Pancreas (tissue), 10 donors: ENCODE measurements at regions not wholly inside any gene's neighbourhood (a gene's known extent, or its start where the extent isn't known, plus 50 kb on each side); places are given as distances from the start of the nearest gene placed in this dataset.
"Not testable (repeated sequence)": the region's sequence is repeated elsewhere in the genome, so short reads cannot be mapped to it uniquely, and the experiment has no call there.

Experiments used
- ATAC-seq, 4 donors: fragments of 200-7000 bp; cut with Tn5 transposase; one replicate each; pipeline versions ENCODE4 v1.8.0 to v1.9.1; 2020; ENCODE audit warnings: mild to moderate bottlenecking in 4 of 4, moderate library complexity in 4 of 4
- DNase-seq, 6 donors: peaks; one replicate each; pipeline ENCODE4 v3.0.0-alpha.2; 2020
- FAIRE-seq: peaks from 2 replicates; lab custom pipeline; 2012; peaks lifted over from hg19 to GRCh38; lab: Jason Lieb, UNC
- H3K27ac ChIP-seq, 4 donors: fragments of 200-600 bp; sonication (generic); 1 replicate in 3 of 4; 2 replicates in 1 of 4; pipeline versions ENCODE4 v1.5.0 to v1.8.0; 2020
- H3K27me3 ChIP-seq, 4 donors: fragments of 200-600 bp; one replicate each; pipeline ENCODE4 v1.8.0; 2021
- H3K36me3 ChIP-seq, 3 donors: fragments of 200-600 bp; sonication (generic) in 1 of 3; one replicate each; pipeline versions ENCODE4 v1.5.0 to v1.8.0; 2020 to 2021
- H3K4me1 ChIP-seq, 3 donors: fragments of 200-600 bp; one replicate each; pipeline ENCODE4 v1.8.0; 2021
- H3K4me3 ChIP-seq, 4 donors: fragments of 200-600 bp; sonication (generic) in 2 of 4; one replicate each; pipeline versions ENCODE4 v1.5.0 to v1.8.0; 2020 to 2021
- H3K9me3 ChIP-seq, 4 donors: fragments of 200-600 bp; one replicate each; pipeline ENCODE4 v1.8.0; 2021
- CTCF ChIP-seq, 4 donors: fragments of 200-600 bp; sonication (generic) in 3 of 4; IDR thresholded peaks; one replicate each; pipeline versions ENCODE4 v1.5.0 to v1.8.0; 2021; ENCODE audit warnings: antibody characterized with exemption in 4 of 4
- WGBS, 2 donors: extraction: QIAGEN DNeasy Blood & Tissue Kit; methylation state at CpG; one replicate each; pipeline ENCODE4 v1.1.7; 2013; 5-methylcytosine and 5-hydroxymethylcytosine counted together
- intact Hi-C, 3 donors: fragments of 100-400 bp; cut with DNase I; formaldehyde crosslinking; loops; one replicate each; pipeline versions ENCODE4 v1.11.1 to v1.14.2; 2022
- donor health status: healthy with polysubstance abuse.
- donor health status: DM: no; HTN: no; CAD: no; lungs with moderate emphysema.
- donor health status: DM: no; HTN: no; CAD: no.
- donor health status: control.
- donor health status: control.
- donor health status: Bipolar disorder and iron deficiency.
- donor health status: DM: yes; HTN: yes; CAD: no.
- donor health status: DM: no; HTN: no; CAD: no.
- donor health status: DM: no; HTN: no; CAD: no.
- donor health status: DM: yes; HTN: yes; CAD: no.

DNA sequence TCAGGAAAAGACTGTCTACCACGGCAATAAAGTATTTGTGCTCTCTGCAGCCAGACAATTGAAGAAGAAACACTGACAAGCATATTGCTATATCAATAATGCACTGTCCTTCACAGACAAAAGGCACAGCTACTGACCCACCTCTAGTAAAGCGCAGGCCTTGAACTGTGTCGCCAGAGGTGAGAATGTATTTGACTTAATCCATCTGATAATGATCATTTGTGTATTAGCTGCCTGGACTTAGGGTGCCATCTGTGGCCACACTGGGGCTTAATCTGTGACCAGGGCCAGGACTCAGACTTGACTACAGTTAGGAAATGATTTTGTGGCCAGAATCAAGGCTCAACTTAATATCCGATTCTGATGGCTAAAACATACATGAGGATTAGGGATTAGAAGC, 260.4 kb downstream of the SMARCA1 start:
- H3K4me1 ChIP-seq, result no peaks in the 10 kb centered on the region
- H3K27ac ChIP-seq, result no peak overlapping the region
- no peak overlapping the region for H3K4me3 ChIP-seq
- no peak for DNase-seq
- 54 to 56% methylated on average over 4 of the region's 4 CpGs for WGBS, 2 donors
- no peaks in the 10 kb centered on the region for H3K36me3 ChIP-seq
- intact Hi-C loops, result no loop called here
- FAIRE-seq, result no peak
- no peaks in the 10 kb centered on the region for H3K9me3 ChIP-seq
- ATAC-seq, result no peak
- H3K27me3 ChIP-seq, result no peaks in the 10 kb centered on the region
- TF ChIP-seq CTCF (IDR thresholded peaks at IDR 0.05), result no peak

- ATAC-seq, H3K4me3 ChIP-seq, intact Hi-C loops, H3K4me1 ChIP-seq, H3K27me3 ChIP-seq, H3K9me3 ChIP-seq, FAIRE-seq, H3K36me3 ChIP-seq, H3K27ac ChIP-seq: not testable (repeated sequence)
- WGBS, 2 donors, result 48 to 80% methylated on average over 5 of the region's 5 CpGs
- peak in 1 of 6 donors; percentile 14 for DNase-seq
Observed at GRCh38 chrX:129255516-129255915, 267.8 kb downstream of the SMARCA1 start.

GRCh38 chrX:129249563-129249962, 273.7 kb downstream of the SMARCA1 start:
- ATAC-seq, result no peak
- DNase-seq, result no peak
- H3K4me3 ChIP-seq, result no peak overlapping the region
- H3K27ac ChIP-seq, result no peak overlapping the region
- FAIRE-seq, result no peak
- intact Hi-C loops, result no loop called here
- TF ChIP-seq CTCF (IDR thresholded peaks at IDR 0.05), result no peak
- no peaks in the 10 kb centered on the region for H3K9me3 ChIP-seq
- WGBS, 2 donors, result 46 to 48% methylated on average over 3 of the region's 3 CpGs
- H3K27me3 ChIP-seq, result no peaks in the 10 kb centered on the region
- H3K36me3 ChIP-seq, result no peaks in the 10 kb centered on the region
- no peaks in the 10 kb centered on the region for H3K4me1 ChIP-seq

DNA sequence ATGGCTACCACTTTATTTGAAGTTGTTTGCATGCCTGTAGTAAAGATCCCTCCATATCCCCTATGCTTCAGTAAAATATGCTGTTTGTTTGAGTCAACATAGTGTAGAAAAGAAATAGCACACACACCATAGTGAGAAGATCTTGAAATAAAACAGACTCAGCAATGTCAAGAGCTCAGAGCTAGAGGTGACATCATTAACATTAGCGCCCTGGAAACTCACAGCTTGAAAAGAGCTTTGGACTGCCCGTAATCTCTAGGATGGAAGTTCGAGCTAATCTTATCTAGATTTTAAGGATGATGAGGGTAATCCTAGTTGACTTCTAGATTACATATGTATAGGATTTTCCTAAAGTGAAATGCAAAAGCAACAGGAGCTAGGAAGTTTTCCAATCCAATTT, 275.6 kb downstream of the SMARCA1 start:
- 46 to 53% methylated on average over 3 of the region's 3 CpGs for WGBS, 2 donors
- Histone ChIP-seq H3K4me1 (no peaks in the 10 kb centered on the region), H3K27ac (no peak overlapping the region), H3K27me3 (no peaks in the 10 kb centered on the region), H3K9me3 (no peaks in the 10 kb centered on the region), H3K36me3 (no peaks in the 10 kb centered on the region), H3K4me3 (no peak overlapping the region)
- ATAC-seq (no peak), DNase-seq (no peak), FAIRE-seq (no peak)
- TF ChIP-seq CTCF (IDR thresholded peaks at IDR 0.05), result no peak
- intact Hi-C loops, result no loop called here

GRCh38 chrX:129239371-129239770, 283.9 kb downstream of the SMARCA1 start:
- H3K27ac ChIP-seq, result no peak overlapping the region
- WGBS, 2 donors, result 48 to 63% methylated on average over 2 of the region's 2 CpGs
- no peak for DNase-seq
- H3K36me3 ChIP-seq, result no peaks in the 10 kb centered on the region
- H3K27me3 ChIP-seq, result peaks cover 0 to 5% (median 0%) of the 10 kb centered on the region in 4 donors
- H3K9me3 ChIP-seq, result no peaks in the 10 kb centered on the region
- no peaks in the 10 kb centered on the region for H3K4me1 ChIP-seq
- TF ChIP-seq CTCF (IDR thresholded peaks at IDR 0.05), result no peak
- H3K4me3 ChIP-seq, result no peak overlapping the region
- no peak for FAIRE-seq
- intact Hi-C loops, result no loop called here
- ATAC-seq, result no peak

DNA sequence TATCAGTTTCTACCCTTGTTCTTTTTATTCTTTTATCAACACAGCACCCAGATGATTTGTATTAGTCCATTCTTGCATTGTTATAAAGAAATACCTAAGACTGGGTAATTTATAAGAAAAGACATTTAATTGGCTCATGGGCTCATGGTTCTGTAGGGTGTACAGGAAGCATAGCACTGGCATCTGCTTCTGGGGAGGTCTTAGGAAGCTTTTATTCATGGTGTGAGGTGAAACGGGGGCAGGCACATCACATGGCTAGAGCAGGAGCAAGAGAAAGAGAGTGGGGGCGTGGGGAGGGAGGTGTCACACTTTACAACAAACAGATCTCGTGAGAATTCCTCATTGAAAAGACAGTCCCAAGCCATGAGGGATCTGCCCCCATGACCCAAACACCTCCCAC, 285.3 kb downstream of the SMARCA1 start:
- FAIRE-seq, result no peak
- no peaks in the 10 kb centered on the region for H3K4me1 ChIP-seq

More for the DNA sequence above, 285.3 kb downstream of the SMARCA1 start:
- no peak overlapping the region for H3K4me3 ChIP-seq
- TF ChIP-seq CTCF (IDR thresholded peaks at IDR 0.05), result no peak
- peaks cover 0 to 5% (median 0%) of the 10 kb centered on the region in 4 donors for H3K27me3 ChIP-seq
- H3K9me3 ChIP-seq, result no peaks in the 10 kb centered on the region
- H3K36me3 ChIP-seq, result no peaks in the 10 kb centered on the region
- H3K27ac ChIP-seq, result no peak overlapping the region
- ATAC-seq (no peak), DNase-seq (no peak)
- WGBS, 2 donors, result 43% methylated on average over 3 of the region's 3 CpGs
- intact Hi-C loops, result no loop called here
